ENCODE measurements at regions not wholly inside any gene's neighbourhood (a gene's known extent, or its start where the extent isn't known, plus 50 kb on each side); places are given as distances from the start of the nearest gene placed in this dataset.
A peak's percentile ranks its signal among the peaks of the same experiment; 100 is the strongest.

GRCh38 chr4:119861731-119862130 lies 204.9 kb downstream of the MAD2L1 start:
- no peak overlapping the region for H3K4me3 ChIP-seq (ENCODE audit: low read length)
- TF ChIP-seq CTCF (conservative IDR thresholded peaks at IDR 0.05; ENCODE audit: low read depth, low read length), result no peak
- DNase-seq (ENCODE audit: low read depth), result peak; percentile 21

GRCh38 chr4:119858176-119858575 lies 208.5 kb downstream of the MAD2L1 start:
- H3K4me3 ChIP-seq (ENCODE audit: low read length), result no peak overlapping the region
- DNase-seq (ENCODE audit: low read depth), result no peak
- no peak for TF ChIP-seq CTCF (conservative IDR thresholded peaks at IDR 0.05; ENCODE audit: low read depth, low read length)

GRCh38 chr4:119854364-119854763 lies 212.3 kb downstream of the MAD2L1 start:
- no peak overlapping the region for H3K4me3 ChIP-seq (ENCODE audit: low read length)
- no peak for TF ChIP-seq CTCF (conservative IDR thresholded peaks at IDR 0.05; ENCODE audit: low read depth, low read length)
- DNase-seq (ENCODE audit: low read depth), result no peak

DNA sequence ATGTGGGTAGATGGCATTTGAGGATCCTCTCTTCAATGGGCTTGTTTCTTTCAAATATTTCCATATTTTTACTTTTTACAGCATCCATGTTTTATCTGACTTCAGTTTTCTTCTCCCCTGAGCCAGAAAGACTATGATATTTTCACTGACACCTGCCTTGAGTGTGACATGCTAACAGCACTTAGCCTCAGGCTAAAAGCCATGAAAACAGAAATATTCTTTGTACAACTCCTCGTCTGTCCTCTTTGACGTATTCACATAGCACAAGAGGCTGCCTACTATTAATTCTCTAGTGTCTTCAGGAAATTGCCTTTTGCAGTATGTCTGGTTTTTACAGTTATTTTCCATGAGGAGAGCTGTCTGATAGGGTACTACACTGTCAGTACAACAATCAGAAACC lies 215.0 kb downstream of the MAD2L1 start:
- no peak for DNase-seq (ENCODE audit: low read depth)
- TF ChIP-seq CTCF (conservative IDR thresholded peaks at IDR 0.05; ENCODE audit: low read depth, low read length), result no peak
- no peak overlapping the region for H3K4me3 ChIP-seq (ENCODE audit: low read length)

DNA sequence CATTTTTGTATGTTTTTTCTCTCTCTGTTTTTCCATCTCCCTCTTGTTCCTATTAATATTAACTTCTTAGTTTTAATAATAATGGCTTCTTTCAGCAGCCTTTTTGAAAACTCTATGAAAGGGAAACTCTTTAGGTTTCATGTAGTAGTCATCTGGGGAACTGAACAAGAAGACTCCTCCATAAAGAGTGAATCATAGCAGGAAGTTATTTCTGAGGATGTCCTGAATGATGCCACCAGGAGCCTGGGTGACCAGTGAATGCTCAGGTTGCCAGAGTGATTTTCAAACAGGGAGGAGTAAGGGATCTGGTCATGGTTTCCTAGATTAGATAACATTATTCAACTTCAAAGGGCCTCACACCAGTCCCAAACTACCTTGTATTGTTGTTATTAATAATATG lies 212.8 kb upstream of the PDE5A start:
- no peak overlapping the region for H3K4me3 ChIP-seq (ENCODE audit: low read length)
- TF ChIP-seq CTCF (conservative IDR thresholded peaks at IDR 0.05; ENCODE audit: low read depth, low read length), result no peak
- no peak for DNase-seq (ENCODE audit: low read depth)

- no peak for TF ChIP-seq CTCF (conservative IDR thresholded peaks at IDR 0.05; ENCODE audit: low read depth, low read length)
- H3K4me3 ChIP-seq (ENCODE audit: low read length), result no peak overlapping the region
- no peak for DNase-seq (ENCODE audit: low read depth)
Observed at GRCh38 chr4:119835613-119835910, 207.0 kb upstream of the PDE5A start.

- no peak for TF ChIP-seq CTCF (conservative IDR thresholded peaks at IDR 0.05; ENCODE audit: low read depth, low read length)
- H3K4me3 ChIP-seq (ENCODE audit: low read length), result no peak overlapping the region
- peak; percentile 32 for DNase-seq (ENCODE audit: low read depth)
Observed at GRCh38 chr4:119834906-119835612, 206.5 kb upstream of the PDE5A start.
